ENCODE measurements at regions not wholly inside any gene's neighbourhood (a gene's known extent, or its start where the extent isn't known, plus 50 kb on each side); places are given as distances from the start of the nearest gene placed in this dataset.

DNA sequence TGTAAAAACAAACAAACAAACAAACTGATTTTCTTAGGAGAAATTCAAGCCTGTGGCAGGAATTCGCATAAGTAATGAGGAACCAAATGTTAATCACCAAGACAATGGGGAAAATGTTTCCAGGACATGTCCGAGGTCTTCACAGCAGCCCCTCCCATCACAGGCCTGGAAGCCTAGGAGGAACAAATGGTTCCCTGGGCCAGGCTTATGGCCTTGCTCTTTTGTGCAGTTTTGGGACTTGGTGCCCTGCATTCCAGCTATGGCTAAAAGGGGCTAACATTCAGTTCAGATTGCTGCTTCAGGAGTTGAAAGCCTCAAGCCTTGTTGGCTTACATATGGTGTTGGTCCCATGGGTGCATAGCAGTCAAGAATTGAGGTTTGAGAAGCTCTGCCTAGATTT, 1372.7 kb upstream of the CITED2 start:
- Histone ChIP-seq H3K36me3 (ENCODE audit: control insufficient read depth in 5 of 5, insufficient read depth in 5 of 5, low read length in 5 of 5) (no peaks in the 10 kb centered on the region), H3K4me1 (ENCODE audit: control insufficient read depth in 5 of 5, insufficient read depth in 5 of 5, low read length in 5 of 5) (peaks cover 0 to 6% (median 5%) of the 10 kb centered on the region in 5 donors)

DNA sequence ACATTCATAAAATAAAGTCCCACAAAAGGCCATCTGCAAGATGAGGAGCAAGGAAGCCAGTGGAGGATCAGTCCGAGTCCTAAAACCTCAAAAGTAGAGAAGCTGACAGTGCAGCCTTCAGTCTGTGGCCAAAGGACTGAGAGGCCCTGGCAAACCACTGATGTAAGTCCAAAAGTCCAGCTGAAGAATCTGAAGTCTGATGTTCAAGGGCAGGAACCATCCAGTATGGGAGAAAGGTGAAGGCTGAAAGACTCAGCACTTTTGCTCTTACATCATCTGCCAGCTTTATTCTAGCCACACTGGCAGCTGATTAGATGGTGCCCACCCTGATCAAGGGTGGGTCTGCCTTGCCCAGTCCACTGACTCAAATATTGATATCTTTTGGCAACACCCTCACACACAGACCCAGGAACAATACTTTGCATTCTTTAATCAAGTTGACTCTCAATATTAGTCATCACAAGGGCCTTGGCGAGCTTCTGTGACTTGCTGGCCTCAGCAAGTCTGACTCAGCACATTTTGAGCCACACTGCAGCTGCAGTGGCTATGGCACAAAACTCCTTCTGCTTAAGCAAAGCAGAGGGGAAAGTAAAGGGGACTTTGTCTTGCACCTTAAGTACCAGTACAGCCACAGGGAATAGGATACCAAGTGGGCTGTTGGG, 1370.3 kb upstream of the CITED2 start:
- no peaks in the 10 kb centered on the region for H3K27me3 ChIP-seq (ENCODE audit: control insufficient read depth in 5 of 5, insufficient read depth in 4 of 5, low read length in 5 of 5)
- peaks cover 0 to 6% (median 2%) of the 10 kb centered on the region in 5 donors for H3K9me3 ChIP-seq (ENCODE audit: control insufficient read depth in 5 of 5, low read length in 5 of 5)
- H3K36me3 ChIP-seq (ENCODE audit: control insufficient read depth in 5 of 5, insufficient read depth in 5 of 5, low read length in 5 of 5): no peaks in the 10 kb centered on the region

More for the DNA sequence above, 1372.7 kb upstream of the CITED2 start:
- no peak overlapping the region for H3K4me3 ChIP-seq (ENCODE audit: low read depth in 1 of 5, low read length in 5 of 5)
- no peak overlapping the region for H3K9ac ChIP-seq (ENCODE audit: low read length in 5 of 5)
- H3K9me3 ChIP-seq (ENCODE audit: control insufficient read depth in 5 of 5, low read length in 5 of 5): peaks cover 2 to 6% (median 4%) of the 10 kb centered on the region in 5 donors
- no peak overlapping the region for H3K27ac ChIP-seq (ENCODE audit: low read depth, low read length)
- H3K27me3 ChIP-seq (ENCODE audit: control insufficient read depth in 5 of 5, insufficient read depth in 4 of 5, low read length in 5 of 5): no peaks in the 10 kb centered on the region

DNA sequence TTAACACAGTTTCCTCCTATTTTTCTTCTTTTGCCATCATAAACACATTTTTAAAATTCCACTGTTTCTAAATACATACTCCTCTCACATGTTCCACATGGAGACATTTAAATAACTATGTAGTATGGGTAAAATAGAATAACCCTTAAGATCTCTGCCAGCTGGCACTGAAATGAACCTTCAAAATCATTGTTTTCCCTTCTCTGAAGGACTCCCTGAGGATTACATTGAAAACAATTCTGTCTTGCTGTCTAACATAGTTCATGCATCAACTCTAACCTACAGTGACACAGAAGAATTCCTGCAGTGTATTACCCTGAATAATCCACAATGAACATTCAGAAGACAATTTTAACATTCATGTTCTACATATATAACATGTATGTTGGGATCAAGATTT, 1361.8 kb upstream of the CITED2 start:
- H3K4me3 ChIP-seq (ENCODE audit: low read depth in 1 of 5, low read length in 5 of 5): no peak overlapping the region
- H3K9me3 ChIP-seq (ENCODE audit: control insufficient read depth in 5 of 5, low read length in 5 of 5): no peaks in the 10 kb centered on the region
- H3K36me3 ChIP-seq (ENCODE audit: control insufficient read depth in 5 of 5, insufficient read depth in 5 of 5, low read length in 5 of 5): no peaks in the 10 kb centered on the region
- H3K9ac ChIP-seq (ENCODE audit: low read length in 5 of 5): no peak overlapping the region
- H3K27me3 ChIP-seq (ENCODE audit: control insufficient read depth in 5 of 5, insufficient read depth in 4 of 5, low read length in 5 of 5): no peaks in the 10 kb centered on the region
- H3K4me1 ChIP-seq (ENCODE audit: control insufficient read depth in 5 of 5, insufficient read depth in 5 of 5, low read length in 5 of 5): peaks cover 0 to 4% (median 0%) of the 10 kb centered on the region in 5 donors
- H3K27ac ChIP-seq (ENCODE audit: low read depth, low read length): no peak overlapping the region

More for the DNA sequence above, 1370.3 kb upstream of the CITED2 start:
- Histone ChIP-seq H3K9ac (ENCODE audit: low read length in 5 of 5) (no peak overlapping the region), H3K27ac (ENCODE audit: low read depth, low read length) (no peak overlapping the region), H3K4me3 (ENCODE audit: low read depth in 1 of 5, low read length in 5 of 5) (no peak overlapping the region), H3K4me1 (ENCODE audit: control insufficient read depth in 5 of 5, insufficient read depth in 5 of 5, low read length in 5 of 5) (peaks cover 0 to 6% (median 5%) of the 10 kb centered on the region in 5 donors)

GRCh38 chr6:140732991-140733390, 1358.5 kb upstream of the CITED2 start:
- H3K4me1 ChIP-seq (ENCODE audit: control insufficient read depth in 5 of 5, insufficient read depth in 5 of 5, low read length in 5 of 5): peaks cover 0 to 4% (median 0%) of the 10 kb centered on the region in 5 donors
- H3K4me3 ChIP-seq (ENCODE audit: low read depth in 1 of 5, low read length in 5 of 5): no peak overlapping the region
- no peak overlapping the region for H3K27ac ChIP-seq (ENCODE audit: low read depth, low read length)
- H3K36me3 ChIP-seq (ENCODE audit: control insufficient read depth in 5 of 5, insufficient read depth in 5 of 5, low read length in 5 of 5): no peaks in the 10 kb centered on the region
- no peaks in the 10 kb centered on the region for H3K27me3 ChIP-seq (ENCODE audit: control insufficient read depth in 5 of 5, insufficient read depth in 4 of 5, low read length in 5 of 5)
- no peaks in the 10 kb centered on the region for H3K9me3 ChIP-seq (ENCODE audit: control insufficient read depth in 5 of 5, low read length in 5 of 5)
- no peak overlapping the region for H3K9ac ChIP-seq (ENCODE audit: low read length in 5 of 5)

DNA sequence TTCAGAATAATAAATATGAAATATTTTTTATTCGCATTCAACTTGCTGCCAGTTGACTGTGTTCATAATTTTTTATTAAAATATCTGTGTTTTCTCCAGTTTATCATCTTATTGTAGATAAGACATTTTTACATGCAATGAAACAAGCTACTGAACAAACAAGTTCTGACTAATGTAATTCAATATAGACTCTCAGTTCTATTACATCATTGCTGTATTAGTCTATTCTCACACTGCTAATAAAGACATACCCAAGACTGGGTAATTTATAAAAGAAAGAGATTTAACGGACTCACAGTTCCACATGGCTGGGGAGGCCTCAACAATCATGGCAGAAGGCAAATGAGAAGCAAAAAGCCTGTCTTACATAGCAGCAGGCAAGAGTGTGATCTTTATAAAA, 1357.7 kb upstream of the CITED2 start:
- Histone ChIP-seq H3K27ac (ENCODE audit: low read depth, low read length) (no peak overlapping the region), H3K27me3 (ENCODE audit: control insufficient read depth in 5 of 5, insufficient read depth in 4 of 5, low read length in 5 of 5) (no peaks in the 10 kb centered on the region), H3K9me3 (ENCODE audit: control insufficient read depth in 5 of 5, low read length in 5 of 5) (no peaks in the 10 kb centered on the region), H3K4me1 (ENCODE audit: control insufficient read depth in 5 of 5, insufficient read depth in 5 of 5, low read length in 5 of 5) (peaks cover 0 to 4% (median 0%) of the 10 kb centered on the region in 5 donors), H3K9ac (ENCODE audit: low read length in 5 of 5) (no peak overlapping the region), H3K36me3 (ENCODE audit: control insufficient read depth in 5 of 5, insufficient read depth in 5 of 5, low read length in 5 of 5) (no peaks in the 10 kb centered on the region), H3K4me3 (ENCODE audit: low read depth in 1 of 5, low read length in 5 of 5) (no peak overlapping the region)

DNA sequence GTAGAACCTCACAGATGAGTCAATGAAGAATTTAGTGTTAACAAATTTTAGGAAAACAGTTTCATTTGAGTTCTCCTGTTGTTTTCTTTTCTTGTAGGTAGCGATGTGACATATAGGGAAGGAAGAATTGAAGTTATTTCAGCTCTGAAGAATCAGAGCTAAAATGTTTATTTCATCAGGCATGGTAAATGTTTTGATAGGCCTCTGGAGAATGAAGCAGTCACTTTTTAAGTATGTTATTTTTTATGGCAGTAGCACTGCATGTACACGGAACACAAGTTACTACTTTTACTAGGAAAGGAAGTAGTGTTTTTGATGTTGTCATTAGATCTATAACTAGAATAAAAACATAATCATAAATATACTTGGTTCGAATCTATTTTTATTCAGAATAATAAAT, 1357.3 kb upstream of the CITED2 start:
- H3K9me3 ChIP-seq (ENCODE audit: control insufficient read depth in 5 of 5, low read length in 5 of 5): no peaks in the 10 kb centered on the region
- H3K36me3 ChIP-seq (ENCODE audit: control insufficient read depth in 5 of 5, insufficient read depth in 5 of 5, low read length in 5 of 5): no peaks in the 10 kb centered on the region
- peaks cover 0 to 4% (median 0%) of the 10 kb centered on the region in 5 donors for H3K4me1 ChIP-seq (ENCODE audit: control insufficient read depth in 5 of 5, insufficient read depth in 5 of 5, low read length in 5 of 5)
- H3K9ac ChIP-seq (ENCODE audit: low read length in 5 of 5): no peak overlapping the region
- no peak overlapping the region for H3K27ac ChIP-seq (ENCODE audit: low read depth, low read length)
- H3K4me3 ChIP-seq (ENCODE audit: low read depth in 1 of 5, low read length in 5 of 5): no peak overlapping the region
- no peaks in the 10 kb centered on the region for H3K27me3 ChIP-seq (ENCODE audit: control insufficient read depth in 5 of 5, insufficient read depth in 4 of 5, low read length in 5 of 5)

DNA sequence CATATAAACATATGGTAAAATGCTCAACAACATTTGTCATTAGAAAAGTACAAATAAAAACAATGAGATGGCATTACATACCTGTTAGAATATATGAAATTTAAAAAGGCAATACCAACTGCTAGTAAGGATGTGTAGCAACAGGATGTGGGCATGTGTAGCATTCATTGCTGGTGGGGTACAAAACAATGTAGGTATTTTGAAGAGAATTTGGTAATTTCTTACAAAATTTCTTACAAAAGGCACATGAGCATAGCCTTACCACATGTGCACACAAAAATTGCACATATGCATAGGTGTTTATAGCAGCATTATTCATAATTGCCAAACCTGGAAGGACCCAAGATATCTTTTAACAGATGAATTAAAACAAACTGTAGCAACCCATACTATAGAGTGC, 1355.1 kb upstream of the CITED2 start:
- H3K4me3 ChIP-seq (ENCODE audit: low read depth in 1 of 5, low read length in 5 of 5): no peak overlapping the region
- no peak overlapping the region for H3K9ac ChIP-seq (ENCODE audit: low read length in 5 of 5)
- H3K27ac ChIP-seq (ENCODE audit: low read depth, low read length): no peak overlapping the region
- no peaks in the 10 kb centered on the region for H3K4me1 ChIP-seq (ENCODE audit: control insufficient read depth in 5 of 5, insufficient read depth in 5 of 5, low read length in 5 of 5)
- no peaks in the 10 kb centered on the region for H3K27me3 ChIP-seq (ENCODE audit: control insufficient read depth in 5 of 5, insufficient read depth in 4 of 5, low read length in 5 of 5)
- H3K36me3 ChIP-seq (ENCODE audit: control insufficient read depth in 5 of 5, insufficient read depth in 5 of 5, low read length in 5 of 5): no peaks in the 10 kb centered on the region
- H3K9me3 ChIP-seq (ENCODE audit: control insufficient read depth in 5 of 5, low read length in 5 of 5): peaks cover 0 to 8% (median 0%) of the 10 kb centered on the region in 5 donors

DNA sequence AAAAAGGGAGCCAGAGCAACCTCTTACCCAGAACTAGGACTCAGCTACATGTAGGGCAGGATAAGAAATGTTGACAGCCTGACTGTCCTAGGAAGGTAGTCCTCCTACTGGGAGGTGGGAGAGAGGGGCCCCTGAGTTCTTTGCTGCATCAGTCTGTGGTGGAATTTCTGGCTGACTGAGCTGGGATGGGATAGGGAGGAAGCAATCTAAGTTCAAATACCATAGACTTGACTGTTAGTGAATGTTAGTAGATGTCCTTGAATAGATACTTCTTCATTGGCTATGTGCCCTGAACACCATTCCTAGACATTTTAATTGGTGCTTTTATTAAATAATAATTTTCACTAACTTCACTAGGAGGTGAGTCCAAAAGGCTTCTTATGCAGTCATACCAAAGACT, 1343.6 kb upstream of the CITED2 start:
- Histone ChIP-seq H3K27ac (ENCODE audit: low read depth, low read length) (no peak overlapping the region), H3K4me1 (ENCODE audit: control insufficient read depth in 5 of 5, insufficient read depth in 5 of 5, low read length in 5 of 5) (peaks cover 0 to 4% (median 0%) of the 10 kb centered on the region in 5 donors), H3K9me3 (ENCODE audit: control insufficient read depth in 5 of 5, low read length in 5 of 5) (peaks cover 0 to 6% (median 0%) of the 10 kb centered on the region in 5 donors), H3K27me3 (ENCODE audit: control insufficient read depth in 5 of 5, insufficient read depth in 4 of 5, low read length in 5 of 5) (no peaks in the 10 kb centered on the region), H3K9ac (ENCODE audit: low read length in 5 of 5) (peak overlapping the region in 1 of 5 donors; percentile 2), H3K4me3 (ENCODE audit: low read depth in 1 of 5, low read length in 5 of 5) (no peak overlapping the region), H3K36me3 (ENCODE audit: control insufficient read depth in 5 of 5, insufficient read depth in 5 of 5, low read length in 5 of 5) (no peaks in the 10 kb centered on the region)

DNA sequence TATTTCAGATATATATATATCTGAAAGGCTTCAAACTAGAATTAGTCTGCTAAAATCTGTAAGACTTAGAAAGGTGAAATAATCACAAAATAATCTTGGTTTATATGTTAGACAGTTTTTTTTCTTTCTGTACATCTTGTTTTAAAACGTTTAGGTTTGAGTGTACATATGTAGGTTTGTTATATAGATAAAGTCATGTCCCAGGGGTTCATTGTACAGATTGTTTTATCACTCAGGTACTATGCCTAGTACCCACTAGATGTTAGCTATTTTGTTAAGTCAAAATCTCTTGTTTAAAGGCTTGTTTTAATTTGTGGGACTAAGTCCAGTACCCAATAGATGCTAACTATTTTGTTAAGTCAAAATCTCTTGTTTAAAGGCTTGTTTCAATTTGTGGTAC, 1339.0 kb upstream of the CITED2 start:
- no peak overlapping the region for H3K9ac ChIP-seq (ENCODE audit: low read length in 5 of 5)
- peaks cover 0 to 6% (median 0%) of the 10 kb centered on the region in 5 donors for H3K9me3 ChIP-seq (ENCODE audit: control insufficient read depth in 5 of 5, low read length in 5 of 5)
- H3K27me3 ChIP-seq (ENCODE audit: control insufficient read depth in 5 of 5, insufficient read depth in 4 of 5, low read length in 5 of 5): no peaks in the 10 kb centered on the region
- H3K4me3 ChIP-seq (ENCODE audit: low read depth in 1 of 5, low read length in 5 of 5): no peak overlapping the region
- H3K27ac ChIP-seq (ENCODE audit: low read depth, low read length): no peak overlapping the region
- H3K36me3 ChIP-seq (ENCODE audit: control insufficient read depth in 5 of 5, insufficient read depth in 5 of 5, low read length in 5 of 5): no peaks in the 10 kb centered on the region
- peaks cover 0 to 4% (median 0%) of the 10 kb centered on the region in 5 donors for H3K4me1 ChIP-seq (ENCODE audit: control insufficient read depth in 5 of 5, insufficient read depth in 5 of 5, low read length in 5 of 5)

DNA sequence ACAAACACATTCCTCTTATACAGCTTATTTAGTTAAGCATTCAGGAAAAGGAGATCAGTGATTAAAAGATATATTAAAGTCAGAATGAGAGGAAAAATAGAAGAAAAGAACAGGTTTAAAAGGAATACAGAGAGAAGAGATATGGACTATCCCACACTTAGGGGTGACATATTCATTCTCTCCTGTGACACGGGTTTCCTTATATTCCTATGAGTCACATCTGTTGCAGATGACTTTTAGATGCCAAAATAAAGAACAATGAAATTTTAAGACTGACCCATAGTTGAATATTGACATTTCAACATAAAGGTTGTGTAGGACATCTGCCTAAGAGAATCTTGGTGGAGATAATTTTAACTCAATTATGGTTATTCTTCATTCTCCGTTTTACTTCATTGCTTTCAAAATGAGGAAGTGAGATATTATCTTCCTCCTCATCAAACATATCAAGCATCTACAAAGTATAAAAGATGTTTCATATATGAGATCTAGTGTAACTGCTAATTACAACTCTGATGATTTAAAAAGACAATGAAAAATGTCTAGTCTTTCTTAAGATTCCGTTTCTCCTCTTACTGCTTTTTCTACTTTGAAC, 1336.7 kb upstream of the CITED2 start:
- Histone ChIP-seq H3K4me3 (ENCODE audit: low read depth in 1 of 5, low read length in 5 of 5) (no peak overlapping the region), H3K4me1 (ENCODE audit: control insufficient read depth in 5 of 5, insufficient read depth in 5 of 5, low read length in 5 of 5) (no peaks in the 10 kb centered on the region), H3K36me3 (ENCODE audit: control insufficient read depth in 5 of 5, insufficient read depth in 5 of 5, low read length in 5 of 5) (no peaks in the 10 kb centered on the region), H3K27me3 (ENCODE audit: control insufficient read depth in 5 of 5, insufficient read depth in 4 of 5, low read length in 5 of 5) (no peaks in the 10 kb centered on the region), H3K27ac (ENCODE audit: low read depth, low read length) (no peak overlapping the region), H3K9ac (ENCODE audit: low read length in 5 of 5) (no peak overlapping the region), H3K9me3 (ENCODE audit: control insufficient read depth in 5 of 5, low read length in 5 of 5) (no peaks in the 10 kb centered on the region)
